ENCODE measurements at regions not wholly inside any gene's neighbourhood (a gene's known extent, or its start where the extent isn't known, plus 50 kb on each side); places are given as distances from the start of the nearest gene placed in this dataset.
A peak's percentile ranks its signal among the peaks of the same experiment; 100 is the strongest.

DNA sequence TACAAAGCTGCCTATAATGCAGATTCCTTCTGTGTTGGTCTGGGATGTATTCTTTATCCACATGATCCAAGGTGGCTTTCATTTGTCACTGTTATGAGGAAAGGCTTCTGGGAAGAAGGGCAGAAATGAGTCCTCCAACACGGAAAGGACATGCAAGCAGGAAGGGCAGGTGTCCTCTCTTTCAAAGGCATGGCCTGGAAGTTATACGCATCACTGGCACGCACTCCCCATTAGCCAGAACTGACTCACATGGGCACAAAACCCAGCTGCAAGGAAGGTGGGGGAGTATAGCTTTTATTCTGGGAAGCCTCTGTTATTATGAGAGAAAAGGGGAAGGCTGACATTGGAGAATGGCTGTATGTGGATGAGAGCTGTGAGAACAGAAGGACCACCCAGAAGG is 141.3 kb upstream of the ZNF618 start:
- H3K27ac Mint-ChIP-seq = no peak overlapping the region
- peaks cover 6% of the 10 kb centered on the region for H3K36me3 Mint-ChIP-seq (ENCODE audit: low read depth)
- H3K27me3 ChIP-seq (ENCODE audit: control insufficient read depth, insufficient read depth, low read length, poor library complexity, severe bottlenecking) = no peaks in the 10 kb centered on the region
- H3K9me3 Mint-ChIP-seq = peaks cover 44% of the 10 kb centered on the region
- TF ChIP-seq, protein P1, sequence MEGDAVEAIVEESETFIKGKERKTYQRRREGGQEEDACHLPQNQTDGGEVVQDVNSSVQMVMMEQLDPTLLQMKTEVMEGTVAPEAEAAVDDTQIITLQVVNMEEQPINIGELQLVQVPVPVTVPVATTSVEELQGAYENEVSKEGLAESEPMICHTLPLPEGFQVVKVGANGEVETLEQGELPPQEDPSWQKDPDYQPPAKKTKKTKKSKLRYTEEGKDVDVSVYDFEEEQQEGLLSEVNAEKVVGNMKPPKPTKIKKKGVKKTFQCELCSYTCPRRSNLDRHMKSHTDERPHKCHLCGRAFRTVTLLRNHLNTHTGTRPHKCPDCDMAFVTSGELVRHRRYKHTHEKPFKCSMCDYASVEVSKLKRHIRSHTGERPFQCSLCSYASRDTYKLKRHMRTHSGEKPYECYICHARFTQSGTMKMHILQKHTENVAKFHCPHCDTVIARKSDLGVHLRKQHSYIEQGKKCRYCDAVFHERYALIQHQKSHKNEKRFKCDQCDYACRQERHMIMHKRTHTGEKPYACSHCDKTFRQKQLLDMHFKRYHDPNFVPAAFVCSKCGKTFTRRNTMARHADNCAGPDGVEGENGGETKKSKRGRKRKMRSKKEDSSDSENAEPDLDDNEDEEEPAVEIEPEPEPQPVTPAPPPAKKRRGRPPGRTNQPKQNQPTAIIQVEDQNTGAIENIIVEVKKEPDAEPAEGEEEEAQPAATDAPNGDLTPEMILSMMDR (conservative IDR thresholded peaks at IDR 0.05) = no peak
- H3K27me3 Mint-ChIP-seq (ENCODE audit: insufficient read depth) = no peaks in the 10 kb centered on the region
- DNase-seq = peak; percentile 12
- 94 to 95% methylated on average over 3 of the region's 3 CpGs for WGBS, 2 experiments (ENCODE audit: insufficient coverage in 1 of 2, insufficient read length in 1 of 2)
- H3K9me3 ChIP-seq (ENCODE audit: control insufficient read depth, low read length) = peaks cover 34% of the 10 kb centered on the region
- H3K4me1 Mint-ChIP-seq = peaks cover 2% of the 10 kb centered on the region
- H3K4me3 Mint-ChIP-seq = no peak overlapping the region
- H3K4me3 ChIP-seq (ENCODE audit: low read length) = no peak overlapping the region
- no peak overlapping the region for H3K27ac ChIP-seq (ENCODE audit: low read depth, low read length)
- no peak overlapping the region for H3K9ac ChIP-seq (ENCODE audit: extremely low read depth, low read length, poor library complexity, severe bottlenecking)
- no peaks in the 10 kb centered on the region for H3K36me3 ChIP-seq (ENCODE audit: control insufficient read depth, insufficient read depth, low read length)
- no peaks in the 10 kb centered on the region for H3K4me1 ChIP-seq (ENCODE audit: control insufficient read depth, insufficient read depth, low read length)

DNA sequence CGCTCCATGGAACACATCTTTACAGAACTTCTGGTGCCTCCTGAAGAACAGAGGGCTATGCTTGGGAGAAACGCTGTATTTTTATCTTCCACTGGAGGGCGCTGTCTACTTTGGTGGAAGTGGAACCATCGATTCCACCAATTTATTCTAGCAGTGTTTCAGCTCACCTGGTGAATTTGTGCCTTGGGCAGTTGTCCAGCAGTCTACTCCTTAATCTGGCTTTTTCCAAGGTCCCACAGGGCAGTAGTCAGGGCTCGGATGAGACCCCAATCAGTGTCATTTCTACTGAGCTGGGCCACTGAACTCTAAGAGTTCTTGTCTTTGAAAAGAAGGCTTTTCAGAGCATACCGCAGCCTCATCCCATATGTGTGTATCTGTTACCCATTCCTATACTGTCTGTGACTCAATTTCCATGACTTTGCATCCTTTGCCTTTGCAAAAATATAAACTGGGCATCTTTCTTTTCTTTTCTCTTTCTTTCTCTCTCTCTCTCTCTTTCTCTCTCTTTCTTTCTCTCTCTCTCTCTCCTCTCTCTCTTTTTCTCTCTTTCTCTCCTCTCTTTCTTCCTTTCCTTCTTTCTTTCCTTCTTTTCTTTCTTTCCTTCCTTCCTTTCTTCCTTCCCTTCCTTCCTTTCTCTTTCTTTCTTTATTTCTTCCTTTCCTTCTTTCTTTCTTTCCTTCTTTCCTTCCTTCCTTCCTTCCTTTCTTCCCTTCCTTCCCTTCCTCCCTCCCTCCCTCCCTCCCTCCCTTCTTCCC is 138.4 kb upstream of the ZNF618 start:
- H3K4me3 Mint-ChIP-seq = no peak overlapping the region
- H3K9me3 ChIP-seq (ENCODE audit: control insufficient read depth, low read length) = peaks cover 11% of the 10 kb centered on the region
- H3K36me3 ChIP-seq (ENCODE audit: control insufficient read depth, insufficient read depth, low read length) = no peaks in the 10 kb centered on the region
- H3K27ac ChIP-seq (ENCODE audit: low read depth, low read length) = no peak overlapping the region
- H3K4me1 ChIP-seq (ENCODE audit: control insufficient read depth, insufficient read depth, low read length) = no peaks in the 10 kb centered on the region
- H3K9me3 Mint-ChIP-seq = peaks cover 20% of the 10 kb centered on the region
- H3K27me3 Mint-ChIP-seq (ENCODE audit: insufficient read depth) = peaks cover 1% of the 10 kb centered on the region
- peak; percentile 90 for DNase-seq
- H3K27ac Mint-ChIP-seq = no peak overlapping the region
- H3K4me1 Mint-ChIP-seq = peaks cover 2% of the 10 kb centered on the region
- no peak overlapping the region for H3K4me3 ChIP-seq (ENCODE audit: low read length)
- WGBS, 2 experiments (ENCODE audit: insufficient coverage in 1 of 2, insufficient read length in 1 of 2) = 28 to 35% methylated on average over 5 to 6 of the region's 6 CpGs
- no peaks in the 10 kb centered on the region for H3K27me3 ChIP-seq (ENCODE audit: control insufficient read depth, insufficient read depth, low read length, poor library complexity, severe bottlenecking)
- TF ChIP-seq, protein P1 (conservative IDR thresholded peaks at IDR 0.05) = peak; percentile 92
- H3K36me3 Mint-ChIP-seq (ENCODE audit: low read depth) = peaks cover 6% of the 10 kb centered on the region
- no peak overlapping the region for H3K9ac ChIP-seq (ENCODE audit: extremely low read depth, low read length, poor library complexity, severe bottlenecking)

DNA sequence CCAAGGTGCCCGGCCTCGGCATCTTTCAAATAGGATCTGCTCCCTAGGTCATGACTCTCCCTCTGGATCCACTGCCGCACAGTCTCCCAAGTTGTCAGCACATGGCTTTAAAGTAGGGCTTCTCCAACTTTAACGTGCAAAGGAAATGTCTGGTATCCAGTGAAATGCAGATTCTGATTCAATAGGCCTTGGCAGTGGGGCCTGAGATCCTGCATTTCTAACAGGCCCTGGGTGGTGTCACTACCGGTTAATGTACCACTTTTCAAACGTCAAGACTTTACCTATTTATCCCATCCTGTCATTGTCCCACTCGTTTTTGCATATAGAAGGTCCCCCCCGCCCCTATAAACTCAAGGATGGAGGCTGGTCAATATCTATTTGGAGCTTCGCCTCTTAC is 137.6 kb upstream of the ZNF618 start:
- Histone ChIP-seq H3K4me1 (ENCODE audit: control insufficient read depth, insufficient read depth, low read length) (no peaks in the 10 kb centered on the region), H3K27ac (ENCODE audit: low read depth, low read length) (no peak overlapping the region), H3K36me3 (ENCODE audit: control insufficient read depth, insufficient read depth, low read length) (no peaks in the 10 kb centered on the region), H3K9me3 (ENCODE audit: control insufficient read depth, low read length) (peaks cover 5% of the 10 kb centered on the region), H3K4me3 (ENCODE audit: low read length) (no peak overlapping the region), H3K9ac (ENCODE audit: extremely low read depth, low read length, poor library complexity, severe bottlenecking) (no peak overlapping the region), H3K27me3 (ENCODE audit: control insufficient read depth, insufficient read depth, low read length, poor library complexity, severe bottlenecking) (no peaks in the 10 kb centered on the region)
- TF ChIP-seq, protein P1 (conservative IDR thresholded peaks at IDR 0.05) = no peak
- peaks cover 12% of the 10 kb centered on the region for H3K9me3 Mint-ChIP-seq
- H3K27me3 Mint-ChIP-seq (ENCODE audit: insufficient read depth) = peaks cover 1% of the 10 kb centered on the region
- DNase-seq = no peak
- peaks cover 5% of the 10 kb centered on the region for H3K4me1 Mint-ChIP-seq
- H3K4me3 Mint-ChIP-seq = no peak overlapping the region
- H3K36me3 Mint-ChIP-seq (ENCODE audit: low read depth) = peaks cover 1% of the 10 kb centered on the region
- H3K27ac Mint-ChIP-seq = no peak overlapping the region
- 53 to 60% methylated on average over 7 to 9 of the region's 9 CpGs for WGBS, 2 experiments (ENCODE audit: insufficient coverage in 1 of 2, insufficient read length in 1 of 2)
